ENCODE measurements at regions not wholly inside any gene's neighbourhood (a gene's known extent, or its start where the extent isn't known, plus 50 kb on each side); places are given as distances from the start of the nearest gene placed in this dataset.

- Histone ChIP-seq H3K4me3 (ENCODE audit: insufficient read depth, low read depth, low read length) (no peak overlapping the region), H3K79me2 (ENCODE audit: insufficient read depth, low read length) (no peaks in the 10 kb centered on the region), H4K20me1 (ENCODE audit: insufficient read depth, low read length) (peaks cover 58% of the 10 kb centered on the region), H3K36me3 (ENCODE audit: insufficient read depth, low read length) (no peaks in the 10 kb centered on the region), H2AFZ (ENCODE audit: low read depth, low read length) (no peak overlapping the region), H3K27ac (ENCODE audit: low read depth, low read length) (no peak overlapping the region), H3K27me3 (ENCODE audit: insufficient read depth, low read length) (peaks cover 3% of the 10 kb centered on the region), H3K9me3 (ENCODE audit: insufficient read depth, low read depth, low read length) (no peaks in the 10 kb centered on the region), H3K4me1 (ENCODE audit: insufficient read depth, low read length) (no peaks in the 10 kb centered on the region), H3K4me2 (ENCODE audit: low read length) (no peak overlapping the region), H3K9ac (ENCODE audit: low read length) (no peak overlapping the region)
- H3K9me3 Mint-ChIP-seq (ENCODE audit: unreplicated experiment): no peaks in the 10 kb centered on the region
- H3K36me3 Mint-ChIP-seq (ENCODE audit: low read depth, unreplicated experiment): no peaks in the 10 kb centered on the region
- H3K4me3 Mint-ChIP-seq (ENCODE audit: unreplicated experiment): no peak overlapping the region
- H3K27me3 Mint-ChIP-seq (ENCODE audit: low read depth, unreplicated experiment): peaks cover 46% of the 10 kb centered on the region
- no peak overlapping the region for H3K27ac Mint-ChIP-seq (ENCODE audit: unreplicated experiment)
- no peak for DNase-seq (ENCODE audit: low read depth)
- no peak for FAIRE-seq
- H3K4me1 Mint-ChIP-seq (ENCODE audit: low read depth, unreplicated experiment): peaks cover 2% of the 10 kb centered on the region
- TF ChIP-seq CTCF (IDR thresholded peaks at IDR 0.05; ENCODE audit: insufficient read depth, low read depth, low read length): no peak
- no peak for TF ChIP-seq EZH2 (IDR thresholded peaks at IDR 0.05; ENCODE audit: insufficient read depth, low read length)
Observed at GRCh38 chr16:85426806-85427205, 186.3 kb upstream of the GSE1 start.

GRCh38 chr16:85428168-85428898, 184.8 kb upstream of the GSE1 start:
- no peaks in the 10 kb centered on the region for H3K79me2 ChIP-seq (ENCODE audit: insufficient read depth, low read length)
- Mint-ChIP-seq H3K4me3 (ENCODE audit: unreplicated experiment) (no peak overlapping the region), H3K9me3 (ENCODE audit: unreplicated experiment) (no peaks in the 10 kb centered on the region), H3K4me1 (ENCODE audit: low read depth, unreplicated experiment) (no peaks in the 10 kb centered on the region), H3K27ac (ENCODE audit: unreplicated experiment) (no peak overlapping the region), H3K27me3 (ENCODE audit: low read depth, unreplicated experiment) (peaks cover 52% of the 10 kb centered on the region), H3K36me3 (ENCODE audit: low read depth, unreplicated experiment) (no peaks in the 10 kb centered on the region)
- no peaks in the 10 kb centered on the region for H3K4me1 ChIP-seq (ENCODE audit: insufficient read depth, low read length)
- H3K36me3 ChIP-seq (ENCODE audit: insufficient read depth, low read length): no peaks in the 10 kb centered on the region
- H3K27me3 ChIP-seq (ENCODE audit: insufficient read depth, low read length): peaks cover 3% of the 10 kb centered on the region
- no peak overlapping the region for H2AFZ ChIP-seq (ENCODE audit: low read depth, low read length)
- H3K4me3 ChIP-seq (ENCODE audit: insufficient read depth, low read depth, low read length): no peak overlapping the region
- no peak overlapping the region for H3K4me2 ChIP-seq (ENCODE audit: low read length)
- FAIRE-seq: no peak
- no peak overlapping the region for H3K9ac ChIP-seq (ENCODE audit: low read length)
- no peaks in the 10 kb centered on the region for H3K9me3 ChIP-seq (ENCODE audit: insufficient read depth, low read depth, low read length)
- TF ChIP-seq EZH2 (IDR thresholded peaks at IDR 0.05; ENCODE audit: insufficient read depth, low read length) (no peak), CTCF (IDR thresholded peaks at IDR 0.05; ENCODE audit: insufficient read depth, low read depth, low read length) (peak; percentile 31)
- peaks cover 57% of the 10 kb centered on the region for H4K20me1 ChIP-seq (ENCODE audit: insufficient read depth, low read length)
- no peak overlapping the region for H3K27ac ChIP-seq (ENCODE audit: low read depth, low read length)
- no peak for DNase-seq (ENCODE audit: low read depth)
